Activated CD8-positive, alpha-beta memory T cell treated with anti-CD3 and anti-CD28 coated beads, Interleukin-2, amount 10 ng/mL, durations not matched to agents 7 days and 5 days (primary cell): ENCODE measurements at regions not wholly inside any gene's neighbourhood (a gene's known extent, or its start where the extent isn't known, plus 50 kb on each side); places are given as distances from the start of the nearest gene placed in this dataset.
"Not testable (repeated sequence)": the region's sequence is repeated elsewhere in the genome, so short reads cannot be mapped to it uniquely, and the experiment has no call there.

Experiments used
- ATAC-seq: fragments of 150-1000 bp; cut with Tn5 transposase; one replicate; pipeline ENCODE4 v1.10.0; 2021; ENCODE audit warnings: moderate library complexity
- CTCF ChIA-PET: fragments of 350-600 bp; sonication (Branson Sonifier 250); formaldehyde crosslinking; loops from one replicate; lab custom pipeline; 2021; ENCODE audit warnings: antibody characterized with exemption; lab: Charles Lee
- DNase-seq: peaks from one replicate; pipeline ENCODE4 v3.0.0-alpha.2; 2020
- H3K27ac Mint-ChIP-seq: one replicate; pipeline ENCODE4 v1.8.0; 2021; ENCODE audit warnings: mild to moderate bottlenecking, mixed read lengths
- H3K27me3 Mint-ChIP-seq: one replicate; pipeline ENCODE4 v1.8.0; 2021; ENCODE audit warnings: mixed read lengths
- H3K36me3 Mint-ChIP-seq: one replicate; pipeline ENCODE4 v1.8.0; 2021; ENCODE audit warnings: mild to moderate bottlenecking, mixed read lengths
- H3K4me1 Mint-ChIP-seq: one replicate; pipeline ENCODE4 v1.8.0; 2021; ENCODE audit warnings: mixed read lengths
- H3K4me3 Mint-ChIP-seq: one replicate; pipeline ENCODE4 v1.8.0; 2021; ENCODE audit warnings: mild to moderate bottlenecking, moderate library complexity, mixed read lengths
- H3K9me3 Mint-ChIP-seq: one replicate; pipeline ENCODE4 v1.8.0; 2022; ENCODE audit warnings: low read depth, mixed read lengths

DNA sequence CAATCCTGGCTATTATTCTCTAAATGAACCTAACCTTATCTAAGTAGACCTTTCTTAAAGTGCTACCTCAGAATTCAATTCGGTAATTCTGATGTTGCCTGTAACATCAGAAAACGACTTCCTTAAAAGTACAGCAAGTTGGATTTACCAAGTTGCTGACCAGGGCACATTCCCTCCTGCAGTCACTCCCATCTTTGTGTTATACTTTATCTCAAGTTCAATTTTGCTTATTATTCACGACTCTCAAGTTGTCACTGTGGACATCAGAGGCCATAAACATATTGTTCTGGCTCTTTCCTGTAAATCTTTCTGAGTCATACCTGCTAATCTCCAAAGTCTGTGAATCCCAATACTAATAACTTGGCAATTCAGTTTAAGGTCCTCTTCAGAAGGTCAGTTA lies 64.6 kb upstream of the ZSCAN2 start:
- H3K9me3 Mint-ChIP-seq, H3K36me3 Mint-ChIP-seq, H3K4me1 Mint-ChIP-seq, H3K27ac Mint-ChIP-seq, DNase-seq, CTCF ChIA-PET, H3K27me3 Mint-ChIP-seq, H3K4me3 Mint-ChIP-seq, ATAC-seq: not testable (repeated sequence)

DNA sequence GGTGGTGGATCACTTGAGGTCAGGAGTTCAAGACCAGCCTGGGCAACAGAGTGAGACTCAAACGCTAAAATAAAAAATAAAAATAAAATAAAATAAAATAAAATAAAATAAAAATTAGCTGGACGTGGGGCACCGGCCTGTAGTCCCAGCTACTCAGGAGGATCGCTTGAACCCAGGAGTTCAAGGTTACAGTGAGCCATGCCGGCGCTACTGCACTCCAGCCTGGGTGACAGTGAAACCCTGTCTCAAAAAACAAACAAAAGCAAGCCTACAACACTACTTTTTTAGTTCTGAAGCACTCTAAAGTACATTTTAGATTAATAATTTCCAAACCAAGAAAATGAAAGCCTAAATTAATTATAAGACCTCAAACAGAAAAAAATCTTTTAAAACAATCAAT lies 56.2 kb upstream of the ZSCAN2 start:
- H3K36me3 Mint-ChIP-seq, result peaks cover 21% of the 10 kb centered on the region
- H3K9me3 Mint-ChIP-seq, H3K4me3 Mint-ChIP-seq, CTCF ChIA-PET, H3K27me3 Mint-ChIP-seq, H3K27ac Mint-ChIP-seq, ATAC-seq, DNase-seq: not testable (repeated sequence)
- H3K4me1 Mint-ChIP-seq, result peaks cover 17% of the 10 kb centered on the region

DNA sequence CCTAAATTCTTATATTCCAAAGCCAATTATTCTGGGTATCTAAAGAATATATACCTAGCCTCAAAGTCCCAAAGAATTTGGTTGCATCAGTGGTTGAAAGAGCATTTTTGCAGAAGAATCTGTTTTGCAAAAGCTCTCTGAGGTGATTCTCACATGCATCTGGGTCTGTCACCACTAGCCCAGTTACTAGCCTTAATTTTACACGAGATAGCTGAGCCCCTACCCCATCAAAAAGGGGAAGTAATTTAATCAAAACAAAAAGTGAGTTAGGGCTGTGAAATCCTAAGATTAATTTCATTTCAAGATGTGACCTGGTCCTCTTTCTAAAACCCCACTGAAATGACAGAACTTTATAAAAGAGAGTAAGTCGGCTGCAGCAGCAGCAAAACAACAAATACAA lies 53.7 kb upstream of the ZSCAN2 start:
- CTCF ChIA-PET, ATAC-seq, H3K27me3 Mint-ChIP-seq, H3K4me3 Mint-ChIP-seq, H3K9me3 Mint-ChIP-seq, H3K27ac Mint-ChIP-seq, DNase-seq: not testable (repeated sequence)
- H3K4me1 Mint-ChIP-seq, result peaks cover 17% of the 10 kb centered on the region
- peaks cover 23% of the 10 kb centered on the region for H3K36me3 Mint-ChIP-seq

DNA sequence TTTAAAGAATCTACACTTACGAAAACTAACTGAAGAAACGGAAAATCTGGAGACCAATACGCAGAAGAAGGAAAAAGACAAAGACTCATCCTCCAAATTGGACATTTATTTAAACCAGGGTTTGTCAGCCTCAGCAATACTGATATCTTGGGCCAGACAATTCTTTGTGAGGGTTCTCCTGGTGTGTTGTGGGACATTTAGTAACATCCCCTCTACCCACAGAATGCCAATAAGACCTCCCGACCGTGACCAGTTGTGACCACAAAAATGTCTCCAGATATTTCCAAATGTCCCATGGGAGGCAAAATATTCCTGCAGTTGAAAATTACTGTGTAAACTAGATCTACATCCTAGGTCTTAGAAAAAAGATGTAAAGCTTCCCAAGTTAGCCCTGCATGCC lies 50.3 kb upstream of the ZSCAN2 start:
- Mint-ChIP-seq H3K36me3 (peaks cover 37% of the 10 kb centered on the region), H3K4me1 (peaks cover 18% of the 10 kb centered on the region)
- ATAC-seq, H3K27ac Mint-ChIP-seq, H3K27me3 Mint-ChIP-seq, H3K4me3 Mint-ChIP-seq, DNase-seq, CTCF ChIA-PET, H3K9me3 Mint-ChIP-seq: not testable (repeated sequence)
